GM18511 (cell line): ENCODE measurements at regions not wholly inside any gene's neighbourhood (a gene's known extent, or its start where the extent isn't known, plus 50 kb on each side); places are given as distances from the start of the nearest gene placed in this dataset.

Experiments used
- ATAC-seq: cut with Tn5 transposase; IDR thresholded peaks from one replicate; pipeline ENCODE4 v1.9.1; 2021; ENCODE audit warnings: mild to moderate bottlenecking, moderate library complexity; ENCODE audit not compliant: unreplicated experiment

DNA sequence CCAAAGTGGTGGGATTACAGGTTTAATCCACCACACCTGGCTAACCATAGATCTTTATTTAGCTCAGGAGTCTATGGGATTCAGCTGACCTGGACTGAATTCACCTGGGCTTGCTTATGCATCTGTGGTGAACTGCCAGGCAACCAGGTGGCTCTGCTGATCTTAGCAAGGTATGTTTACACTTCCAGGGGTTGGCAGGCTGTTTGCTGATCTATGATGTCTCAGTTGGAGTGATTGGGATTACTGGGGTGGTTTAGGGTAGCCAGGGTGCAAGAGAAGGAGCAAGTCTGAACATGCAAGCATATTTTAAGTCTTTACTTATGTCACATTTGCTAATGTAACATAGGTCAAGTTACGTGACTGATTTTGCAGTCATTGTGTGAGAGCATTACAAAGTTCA, 63.6 kb upstream of the JAK2 start:
- no peak for ATAC-seq

DNA sequence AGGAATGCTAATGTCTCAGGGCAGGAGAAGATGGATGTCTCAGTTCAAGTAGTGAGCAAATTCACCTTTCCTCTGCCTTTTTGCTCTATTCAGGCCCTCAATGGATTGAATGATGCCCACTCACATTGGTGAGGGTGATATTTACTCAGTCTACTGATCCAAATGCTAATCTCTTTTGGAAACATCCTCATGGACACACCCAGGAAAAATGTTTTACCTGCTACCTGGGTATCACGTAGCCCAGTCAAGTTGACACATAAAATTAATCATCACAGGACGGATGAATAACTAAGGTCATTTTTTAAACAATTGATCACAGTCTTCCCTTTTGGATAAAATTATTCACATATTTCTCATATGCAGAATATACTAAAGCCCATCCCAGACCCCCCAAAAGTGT, 63.0 kb upstream of the JAK2 start:
- ATAC-seq: no peak

DNA sequence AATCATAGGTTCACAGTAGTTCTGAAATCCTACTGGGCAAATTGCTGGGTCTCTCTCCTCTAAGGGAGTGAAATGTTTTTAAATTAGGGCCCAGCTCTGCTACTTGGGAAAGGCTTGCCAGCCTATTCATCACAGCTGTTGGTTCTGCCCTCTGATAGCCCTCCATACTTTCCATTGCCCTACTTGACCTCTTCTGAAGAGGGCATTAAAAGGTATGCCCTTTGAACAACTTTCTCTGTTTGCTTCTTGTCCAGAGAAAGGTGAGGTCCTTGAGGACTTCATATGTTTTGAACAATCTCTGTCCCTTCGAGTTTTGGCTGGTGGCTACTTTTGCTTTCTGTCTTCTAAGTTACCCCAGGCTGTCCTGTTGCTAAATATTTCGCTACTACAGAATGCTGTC, 62.3 kb upstream of the JAK2 start:
- no peak for ATAC-seq

DNA sequence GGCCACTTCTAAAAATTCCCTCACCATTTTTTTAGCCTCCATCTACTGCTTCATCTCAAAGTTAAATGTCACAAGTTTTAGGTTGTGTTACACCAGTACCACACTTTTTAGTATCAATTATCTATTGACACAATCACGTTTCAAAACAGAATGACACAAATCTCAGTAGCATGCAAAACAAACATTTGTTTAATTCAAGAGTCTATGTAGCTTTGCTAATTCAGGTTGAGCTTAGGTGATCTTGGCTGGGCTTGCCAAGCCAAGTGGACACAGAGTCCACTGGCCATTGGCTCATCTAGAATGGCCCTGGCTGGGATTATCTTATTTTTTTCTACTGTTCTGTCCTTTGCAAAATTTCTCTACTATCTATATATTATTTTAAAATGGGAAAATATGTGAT, 61.9 kb upstream of the JAK2 start:
- ATAC-seq: no peak

DNA sequence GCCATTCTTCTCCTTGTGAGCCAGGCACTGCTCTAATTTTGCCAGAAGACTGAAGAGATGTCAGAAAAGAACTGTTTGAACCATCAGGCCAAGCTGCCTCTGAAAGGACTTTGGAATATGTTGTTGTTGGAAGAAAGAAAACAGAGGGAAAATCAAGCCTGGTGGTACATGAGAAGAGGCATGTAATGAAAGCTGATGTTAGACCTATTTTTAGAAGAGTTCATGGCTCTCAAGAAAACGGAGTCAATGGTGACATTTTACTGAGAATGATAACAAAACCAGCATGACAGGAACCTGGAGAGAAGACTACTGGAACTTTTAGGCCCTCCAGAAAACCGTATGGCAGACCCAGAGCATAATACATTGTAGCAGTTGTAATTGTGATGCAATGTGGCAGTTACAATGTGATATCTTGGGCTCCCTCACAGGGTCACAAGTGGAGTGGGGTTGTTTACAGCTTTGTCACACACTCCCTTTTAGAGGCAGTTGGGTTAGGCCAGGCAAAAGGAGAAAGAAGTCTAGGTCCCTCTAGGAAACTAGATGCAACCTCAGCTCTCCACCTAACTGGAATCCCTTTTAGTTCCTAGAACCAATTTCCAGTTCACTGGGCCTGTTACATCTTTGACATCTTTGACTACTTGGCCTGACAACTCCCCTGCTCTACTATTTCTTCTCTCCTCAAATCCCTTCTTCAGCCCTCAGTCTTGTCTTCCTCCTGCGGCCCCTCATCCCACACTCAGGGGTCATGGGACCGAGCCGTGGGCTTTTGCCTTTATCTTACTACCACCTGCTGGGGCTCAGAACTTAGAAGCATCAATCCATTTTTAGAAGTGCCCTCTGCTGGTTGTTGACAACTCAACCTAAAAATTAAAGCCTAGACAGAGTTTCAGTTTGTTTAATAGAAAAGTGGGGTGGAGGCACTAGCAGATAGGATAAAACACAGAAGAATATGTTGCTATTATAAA, 61.2 kb upstream of the JAK2 start:
- peak; percentile 69 for ATAC-seq

DNA sequence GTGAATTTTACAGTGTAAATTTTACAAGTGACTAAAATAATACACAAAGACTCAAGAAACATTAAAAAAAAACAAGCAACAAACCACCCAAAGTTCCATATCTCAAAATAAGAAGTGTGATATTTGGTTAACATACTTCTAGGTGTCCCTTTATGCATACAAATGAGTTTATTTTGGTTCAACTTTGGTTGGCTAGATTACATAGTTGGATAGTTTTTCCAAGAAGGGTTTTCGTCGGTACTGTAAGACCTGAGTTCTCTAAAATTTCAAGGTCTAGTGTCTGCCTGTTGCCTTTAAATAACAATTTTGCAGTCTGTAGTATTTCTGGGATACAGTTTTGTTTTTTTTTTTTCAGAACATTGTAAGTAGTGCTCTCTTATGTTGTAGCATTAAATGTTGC, 58.8 kb upstream of the JAK2 start:
- ATAC-seq: no peak

DNA sequence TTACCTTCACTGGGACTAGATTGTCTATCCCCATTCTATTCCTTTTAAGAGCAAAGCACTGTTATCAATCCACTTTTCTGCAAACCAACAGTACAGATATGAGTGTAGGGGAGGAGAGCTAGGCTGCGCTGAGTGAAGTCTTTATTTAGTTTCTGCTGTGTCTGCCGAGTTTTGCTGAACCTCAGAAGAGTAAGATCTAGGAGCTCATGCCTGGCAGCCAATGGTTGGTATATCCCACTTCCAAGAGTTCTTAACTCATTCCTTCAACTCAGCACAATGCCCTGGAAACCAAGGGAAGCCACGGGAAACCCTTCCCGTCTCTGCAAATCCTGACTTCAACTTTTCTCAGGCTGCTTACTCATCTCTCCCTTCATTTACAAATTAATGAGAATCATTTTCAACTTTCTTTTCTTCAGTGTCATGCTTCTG, 58.0 kb upstream of the JAK2 start:
- peak; percentile 72 for ATAC-seq

DNA sequence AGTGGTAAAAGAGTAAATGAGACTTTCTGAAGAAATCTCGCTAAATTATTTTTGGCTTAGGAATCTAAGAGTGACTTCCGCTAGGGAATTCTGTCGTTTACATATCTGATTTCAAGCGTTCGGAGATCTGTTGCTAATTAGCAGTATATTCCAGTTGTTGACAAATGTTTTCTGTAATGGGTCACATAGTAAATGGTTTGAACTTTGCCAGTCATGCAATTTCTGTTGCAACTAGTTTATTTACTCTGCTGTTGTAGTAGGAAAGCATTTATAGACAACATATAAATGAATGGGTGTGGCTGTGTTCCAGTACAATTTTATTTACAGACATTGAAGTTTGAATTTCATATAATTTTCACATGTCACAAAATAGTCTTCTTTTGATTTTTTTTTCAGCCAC, 57.4 kb upstream of the JAK2 start:
- no peak for ATAC-seq

DNA sequence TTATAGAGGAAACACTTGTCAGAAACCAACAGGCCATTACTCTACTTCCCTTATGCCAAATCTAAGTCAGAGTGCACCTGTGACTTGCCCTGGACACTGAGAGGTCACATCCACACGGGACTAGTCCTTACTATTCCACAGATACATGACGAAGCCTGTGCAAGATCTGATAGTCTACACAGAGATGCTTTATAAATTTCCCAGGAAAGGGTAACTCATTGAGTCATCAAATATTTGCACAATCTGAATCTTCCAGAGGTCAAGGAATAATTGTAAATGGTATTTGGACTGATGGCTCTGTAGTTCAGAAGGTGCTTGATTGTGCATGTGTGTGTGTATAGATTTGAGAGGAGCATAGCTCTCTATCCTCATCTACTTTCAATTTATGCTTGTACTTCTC, 55.2 kb upstream of the JAK2 start:
- ATAC-seq: no peak

DNA sequence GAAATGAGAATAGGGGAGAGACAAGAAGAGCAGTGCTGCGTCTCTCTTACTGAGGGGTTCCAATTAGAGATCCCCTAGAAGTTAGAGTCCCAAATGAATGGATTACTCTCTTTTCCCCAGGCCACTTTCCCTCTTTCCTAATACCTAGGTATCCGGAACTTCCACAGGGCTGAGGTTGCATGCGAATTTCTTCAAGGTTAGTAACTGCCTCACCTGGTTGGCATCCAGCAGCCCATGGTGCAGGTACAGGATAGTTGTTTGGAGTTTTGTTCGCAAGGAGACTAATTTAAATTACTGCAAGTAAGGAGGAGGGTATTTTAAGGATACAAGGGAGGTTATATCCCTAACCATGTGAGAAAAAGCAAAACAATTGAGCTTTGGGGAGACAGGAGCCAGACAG, 52.4 kb upstream of the JAK2 start:
- ATAC-seq: no peak

DNA sequence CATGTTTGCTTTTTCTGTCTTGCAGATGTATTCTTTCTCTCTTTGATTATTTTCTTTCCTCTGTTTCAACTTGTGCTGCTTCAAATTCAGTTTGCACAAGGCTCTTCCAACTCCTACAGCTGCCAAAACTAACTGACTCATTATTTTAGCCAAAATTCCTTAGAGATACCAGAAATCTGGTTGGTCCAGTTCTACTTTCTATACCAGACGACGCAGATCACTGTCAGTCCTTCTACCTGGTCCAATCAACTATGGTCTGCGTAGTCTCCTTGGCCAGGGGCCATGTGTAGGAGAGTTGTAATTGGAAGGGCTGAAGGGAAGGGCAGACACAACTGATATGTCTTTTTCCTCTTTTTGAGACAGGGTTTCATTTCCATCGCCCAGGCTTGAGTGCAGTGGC, 51.9 kb upstream of the JAK2 start:
- no peak for ATAC-seq

DNA sequence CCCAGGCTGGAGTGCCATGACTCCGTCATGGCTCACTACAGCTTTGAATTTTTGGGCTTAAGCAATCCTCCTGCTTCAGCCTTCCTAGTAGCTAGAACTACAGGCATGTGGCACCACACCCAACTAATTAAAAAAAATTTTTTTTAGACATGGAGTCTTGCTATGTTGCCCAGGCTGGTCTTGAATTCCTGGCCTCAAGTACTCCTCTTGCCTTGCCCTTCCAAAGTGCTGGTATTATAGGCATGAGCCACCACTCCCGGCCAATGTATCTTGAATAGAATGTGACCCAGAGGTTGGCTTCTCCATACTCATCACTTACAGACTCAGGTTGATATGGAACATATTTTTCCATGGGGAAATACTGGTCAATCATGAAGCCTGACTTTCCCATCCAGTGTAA, 51.2 kb upstream of the JAK2 start:
- no peak for ATAC-seq

DNA sequence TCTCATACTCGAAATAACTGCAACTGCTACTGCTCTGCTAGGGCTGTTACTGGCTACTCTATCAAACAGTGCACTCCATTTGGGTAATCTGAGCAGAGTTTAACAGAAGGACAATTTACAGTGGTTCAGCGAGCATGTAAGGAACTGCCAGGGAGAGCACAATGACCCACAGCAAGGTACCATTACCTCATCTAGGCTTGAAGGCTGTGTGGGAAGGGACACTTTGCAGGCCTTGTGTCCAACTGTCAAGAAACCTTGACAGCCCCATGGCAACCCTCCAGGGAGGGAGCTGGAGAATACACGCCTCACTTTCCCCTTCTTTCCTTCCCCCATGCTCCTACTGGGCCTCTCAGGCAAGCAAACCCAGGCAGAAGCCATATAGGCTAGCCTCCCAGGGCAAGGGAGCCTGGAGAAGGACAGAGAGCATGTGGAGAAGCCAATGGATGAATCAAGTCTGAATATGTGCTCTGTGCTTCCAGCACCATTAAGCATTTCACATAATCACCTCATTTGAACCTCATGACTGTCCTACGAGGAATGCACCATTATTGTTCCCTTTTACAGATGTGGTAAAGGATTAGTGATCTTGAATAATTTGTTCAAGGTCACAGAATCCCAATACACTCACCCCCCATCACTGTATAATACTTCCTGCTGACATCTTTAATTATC, 49.9 kb upstream of the JAK2 start:
- no peak for ATAC-seq
